ENCODE measurements at regions not wholly inside any gene's neighbourhood (a gene's known extent, or its start where the extent isn't known, plus 50 kb on each side); places are given as distances from the start of the nearest gene placed in this dataset.
"Not testable (repeated sequence)": the region's sequence is repeated elsewhere in the genome, so short reads cannot be mapped to it uniquely, and the experiment has no call there.

GRCh38 chr11:38169286-38169685 is 1571.2 kb upstream of the RAG2 start:
- intact Hi-C loops (cut with micrococcal nuclease) = no loop called here

- intact Hi-C loops (cut with micrococcal nuclease) = no loop called here
Measured at GRCh38 chr11:38163526-38163925, 1565.5 kb upstream of the RAG2 start.

- intact Hi-C loops (cut with micrococcal nuclease) = no loop called here
Measured at GRCh38 chr11:38160433-38160832, 1562.4 kb upstream of the RAG2 start.

GRCh38 chr11:38159038-38159437 is 1561.0 kb upstream of the RAG2 start:
- intact Hi-C loops (cut with micrococcal nuclease) = no loop called here

- intact Hi-C loops (cut with micrococcal nuclease) = no loop called here
Measured at GRCh38 chr11:38156495-38157146, 1558.6 kb upstream of the RAG2 start.

- intact Hi-C loops (cut with micrococcal nuclease) = no loop called here
Measured at GRCh38 chr11:38155856-38156255, 1557.8 kb upstream of the RAG2 start.

- intact Hi-C loops (cut with micrococcal nuclease) = no loop called here
Measured at GRCh38 chr11:38153985-38154384, 1555.9 kb upstream of the RAG2 start.

GRCh38 chr11:38143852-38144251 is 1545.8 kb upstream of the RAG2 start:
- intact Hi-C loops (cut with micrococcal nuclease) = no loop called here

- intact Hi-C loops (cut with micrococcal nuclease) = no loop called here
Measured at GRCh38 chr11:38138972-38139371, 1540.9 kb upstream of the RAG2 start.

GRCh38 chr11:38136887-38137286 is 1538.9 kb upstream of the RAG2 start:
- intact Hi-C loops (cut with micrococcal nuclease) = no loop called here

- intact Hi-C loops (cut with micrococcal nuclease) = no loop called here
Measured at GRCh38 chr11:38131535-38131934, 1533.5 kb upstream of the RAG2 start.

GRCh38 chr11:38130976-38131375 is 1532.9 kb upstream of the RAG2 start:
- intact Hi-C loops (cut with micrococcal nuclease) = no loop called here

- intact Hi-C loops (cut with micrococcal nuclease) = no loop called here
Measured at GRCh38 chr11:38130514-38130913, 1532.5 kb upstream of the RAG2 start.

- intact Hi-C loops (cut with micrococcal nuclease) = no loop called here
Measured at GRCh38 chr11:38123673-38124072, 1525.6 kb upstream of the RAG2 start.

GRCh38 chr11:38116616-38117015 is 1518.6 kb upstream of the RAG2 start:
- intact Hi-C loops (cut with micrococcal nuclease) = not testable (repeated sequence)

GRCh38 chr11:38115381-38115780 is 1517.3 kb upstream of the RAG2 start:
- intact Hi-C loops (cut with micrococcal nuclease) = not testable (repeated sequence)

- intact Hi-C loops (cut with micrococcal nuclease) = no loop called here
Measured at GRCh38 chr11:38100836-38101462, 1502.9 kb upstream of the RAG2 start.

GRCh38 chr11:38095268-38095667 is 1497.2 kb upstream of the RAG2 start:
- intact Hi-C loops (cut with micrococcal nuclease) = no loop called here

- intact Hi-C loops (cut with micrococcal nuclease) = no loop called here
Measured at GRCh38 chr11:38089726-38090125, 1491.7 kb upstream of the RAG2 start.

GRCh38 chr11:38060920-38061319 is 1462.9 kb upstream of the RAG2 start:
- intact Hi-C loops (cut with micrococcal nuclease) = no loop called here

- intact Hi-C loops (cut with micrococcal nuclease) = no loop called here
Measured at GRCh38 chr11:38060136-38060535, 1462.1 kb upstream of the RAG2 start.

- intact Hi-C loops (cut with micrococcal nuclease) = no loop called here
Measured at GRCh38 chr11:38046571-38047135, 1448.6 kb upstream of the RAG2 start.

GRCh38 chr11:38043060-38043459 is 1445.0 kb upstream of the RAG2 start:
- intact Hi-C loops (cut with micrococcal nuclease) = no loop called here

Data from T-helper 2 cell treated with Interferon-gamma antibody and Interleukin-4, amounts not matched to agents 100 ng/mL and 5 ng/mL, for 36 hours (primary cell).